GM23338 (cell line): ENCODE measurements at regions not wholly inside any gene's neighbourhood (a gene's known extent, or its start where the extent isn't known, plus 50 kb on each side); places are given as distances from the start of the nearest gene placed in this dataset.

Source experiments
- ATAC-seq: fragments of 200-7000 bp; cut with Tn5 transposase; 3 replicates; pipeline ENCODE4 v1.9.1; 2020
- DNase-seq: peaks from one replicate; pipeline ENCODE4 v3.0.0-alpha.2; 2015; ENCODE audit warnings: low spot score
- H2AFZ ChIP-seq: fragments of 200-600 bp; sonication (generic); 2 replicates; pipeline ENCODE4 v1.8.0; 2016; ENCODE audit warnings: antibody characterized with exemption, mild to moderate bottlenecking, moderate library complexity
- H3F3A ChIP-seq: fragments of 200-600 bp; sonication (generic); replicated peaks from 2 replicates; pipeline ENCODE4 v1.8.0; 2017; ENCODE audit warnings: antibody characterized with exemption, mixed run types, low read depth
- H3K27ac ChIP-seq: fragments of 200-600 bp; sonication (generic); 2 replicates; pipeline ENCODE4 v1.6.1; 2016; ENCODE audit warnings: low read depth
- H3K27me3 ChIP-seq: fragments of 200-600 bp; sonication (generic); 2 replicates; pipeline ENCODE4 v1.8.0; 2016; ENCODE audit warnings: mild to moderate bottlenecking, mixed run types, moderate library complexity; ENCODE audit not compliant: insufficient read depth
- H3K36me3 ChIP-seq: fragments of 200-600 bp; sonication (generic); 2 replicates; pipeline ENCODE4 v1.8.0; 2016; ENCODE audit warnings: mild to moderate bottlenecking; ENCODE audit not compliant: insufficient read depth
- H3K4me1 ChIP-seq: fragments of 200-600 bp; sonication (generic); 2 replicates; pipeline ENCODE4 v1.8.0; 2016; ENCODE audit warnings: mild to moderate bottlenecking, moderate library complexity; ENCODE audit not compliant: insufficient read depth
- H3K4me2 ChIP-seq: fragments of 200-600 bp; sonication (generic); 2 replicates; pipeline ENCODE4 v1.7.1; 2017; ENCODE audit warnings: mixed run types
- H3K4me3 ChIP-seq: fragments of 200-600 bp; sonication (generic); 2 replicates; pipeline ENCODE4 v1.6.1; 2016; ENCODE audit warnings: mixed run types
- H3K79me2 ChIP-seq: fragments of 200-600 bp; sonication (generic); replicated peaks from 2 replicates; pipeline ENCODE4 v1.8.0; 2017; ENCODE audit warnings: mild to moderate bottlenecking; ENCODE audit not compliant: insufficient read depth
- H3K9me2 ChIP-seq: fragments of 200-600 bp; sonication (generic); 2 replicates; pipeline ENCODE4 v1.8.0; 2017; ENCODE audit not compliant: insufficient read depth
- H4K20me1 ChIP-seq: fragments of 200-600 bp; sonication (generic); replicated peaks from 2 replicates; pipeline ENCODE4 v1.8.0; 2017; ENCODE audit warnings: mild to moderate bottlenecking; ENCODE audit not compliant: insufficient read depth
- H3K27ac Mint-ChIP-seq: 2 replicates; pipeline ENCODE4 v1.8.0; 2020; ENCODE audit warnings: inconsistent platforms, mild to moderate bottlenecking, moderate library complexity, mixed read lengths
- H3K27me3 Mint-ChIP-seq: 3 replicates; pipeline ENCODE4 v1.8.0; 2022; ENCODE audit warnings: low read depth, mild to moderate bottlenecking, moderate library complexity, mixed read lengths, inconsistent platforms; ENCODE audit not compliant: insufficient read depth, poor library complexity
- H3K36me3 Mint-ChIP-seq: 3 replicates; pipeline ENCODE4 v1.8.0; 2021; ENCODE audit warnings: low read depth, mild to moderate bottlenecking, inconsistent platforms, moderate library complexity, mixed read lengths
- H3K4me1 Mint-ChIP-seq: 3 replicates; pipeline ENCODE4 v1.8.0; 2020; ENCODE audit warnings: mild to moderate bottlenecking, inconsistent platforms, mixed read lengths
- H3K4me3 Mint-ChIP-seq: 3 replicates; pipeline ENCODE4 v1.8.0; 2021; ENCODE audit warnings: moderate library complexity, mild to moderate bottlenecking, inconsistent platforms, mixed read lengths
- H3K9me3 Mint-ChIP-seq: 3 replicates; pipeline ENCODE4 v1.8.0; 2020; ENCODE audit warnings: moderate library complexity, mild to moderate bottlenecking, inconsistent platforms, mixed read lengths
- EZH2phosphoT487 ChIP-seq: fragments of 200-600 bp; sonication (generic); IDR thresholded peaks from one replicate; pipeline ENCODE4 v1.8.1; 2018; ENCODE audit warnings: antibody characterized with exemption; ENCODE audit not compliant: unreplicated experiment
- NANOG ChIP-seq: IDR thresholded peaks from 2 replicates; pipeline ENCODE4 v1.6.1; 2016; ENCODE audit warnings: antibody characterized with exemption, borderline replicate concordance
- POLR2AphosphoS5 ChIP-seq: IDR thresholded peaks from 2 replicates; pipeline ENCODE4 v1.6.1; 2016; ENCODE audit warnings: antibody characterized with exemption, low read depth
- REST ChIP-seq: IDR thresholded peaks from one replicate; pipeline ENCODE4 v1.6.1; 2018; ENCODE audit warnings: antibody characterized with exemption; ENCODE audit not compliant: unreplicated experiment
- ZNF331 ChIP-seq: fragments of 250-450 bp; sonication (Bioruptor Pico); IDR thresholded peaks from 2 replicates; pipeline ENCODE4 v1.5.0; 2020; ENCODE audit warnings: low read depth, mild to moderate bottlenecking, moderate library complexity
- ZNF462 ChIP-seq: fragments of 250-450 bp; sonication (Bioruptor Pico); IDR thresholded peaks from 2 replicates; pipeline ENCODE4 v1.5.0; 2020; ENCODE audit warnings: mild to moderate bottlenecking, moderate library complexity

- no peak for TF ChIP-seq ZNF462
- TF ChIP-seq POLR2AphosphoS5, result no peak
Measured at GRCh38 chr15:26472661-26473060, 300.2 kb downstream of the GABRB3 start (continued).

GRCh38 chr15:26461847-26462608 is 310.8 kb downstream of the GABRB3 start:
- Histone ChIP-seq H3K36me3 (peaks cover 3% of the 10 kb centered on the region; the same call in 1 of the 2 replicates), H3K4me2 (no peak overlapping the region), H3F3A (no peaks in the 10 kb centered on the region), H3K27me3 (no peaks in the 10 kb centered on the region), H3K27ac (no peak overlapping the region), H3K4me1 (no peaks in the 10 kb centered on the region), H3K9me2 (peaks cover 8% of the 10 kb centered on the region; the same call in 1 of the 2 replicates), H2AFZ (no peak overlapping the region), H3K4me3 (no peak overlapping the region), H3K79me2 (no peaks in the 10 kb centered on the region), H4K20me1 (no peaks in the 10 kb centered on the region)
- Mint-ChIP-seq H3K4me1 (no peaks in the 10 kb centered on the region; the same call in 2 of the 3 replicates), H3K36me3 (peaks cover 12% of the 10 kb centered on the region; the same call in 2 of the 3 replicates), H3K9me3 (peaks cover 18% of the 10 kb centered on the region), H3K27ac (no peak overlapping the region), H3K27me3 (no peaks in the 10 kb centered on the region), H3K4me3 (no peak overlapping the region)
- no peak for DNase-seq
- ATAC-seq, result no peak
- TF ChIP-seq NANOG (no peak), ZNF331 (CRISPR knock-in tag) (no peak), EZH2phosphoT487 (no peak), REST (no peak)
